Caco-2 (cell line): ENCODE measurements at regions not wholly inside any gene's neighbourhood (a gene's known extent, or its start where the extent isn't known, plus 50 kb on each side); places are given as distances from the start of the nearest gene placed in this dataset.

Experiments
- BruUV-seq: library from RNA; stranded (reverse); fragments of 400-500 nt; replicated peaks from 2 replicates; lab custom pipeline; 2021; lab: Mats Ljungman, UMichigan
- CTCF ChIA-PET: fragments of 300-600 bp; sonication (Branson Sonifier 250); formaldehyde crosslinking; loops from one replicate; lab custom pipeline; 2022; ENCODE audit warnings: antibody characterized with exemption; lab: Charles Lee
- POLR2A ChIA-PET: fragments of 300-600 bp; sonication (Branson Sonifier 250); formaldehyde crosslinking; loops from one replicate; lab custom pipeline; 2022; ENCODE audit warnings: antibody characterized with exemption; lab: Charles Lee
- DNase-seq, 2 experiments: peaks; one replicate each; pipeline versions ENCODE4 v3.0.0 to v3.0.0-alpha.2; 2020 to 2022
- H3K27me3 ChIP-seq: replicated peaks from 2 replicates; pipeline ENCODE4 v1.6.0; 2011; ENCODE audit warnings: low read length; ENCODE audit not compliant: control insufficient read depth, insufficient read depth
- H3K36me3 ChIP-seq: 2 replicates; pipeline ENCODE4 v1.5.1; 2011; ENCODE audit warnings: low read length; ENCODE audit not compliant: control insufficient read depth, insufficient read depth
- H3K4me1 ChIP-seq: fragments of 250-450 bp; sonication (Bioruptor Pico); 2 replicates; pipeline ENCODE4 v1.5.1; 2020; ENCODE audit warnings: mild to moderate bottlenecking
- H3K4me3 ChIP-seq: 2 replicates; pipeline ENCODE4 v1.5.1; 2011; ENCODE audit warnings: low read depth, mild to moderate bottlenecking, control low read depth, low read length
- H3K9me3 ChIP-seq: fragments of 250-450 bp; sonication (Bioruptor Pico); 2 replicates; pipeline ENCODE4 v1.5.1; 2020; ENCODE audit warnings: mild to moderate bottlenecking, moderate library complexity
- H3K27ac Mint-ChIP-seq: one replicate; pipeline ENCODE4 v1.8.0; 2022; ENCODE audit warnings: mixed read lengths; ENCODE audit not compliant: unreplicated experiment
- H3K27me3 Mint-ChIP-seq: one replicate; pipeline ENCODE4 v1.8.0; 2022; ENCODE audit warnings: mixed read lengths; ENCODE audit not compliant: insufficient read depth, unreplicated experiment
- H3K36me3 Mint-ChIP-seq: one replicate; pipeline ENCODE4 v1.8.0; 2022; ENCODE audit warnings: mild to moderate bottlenecking, mixed read lengths; ENCODE audit not compliant: insufficient read depth, unreplicated experiment
- H3K4me1 Mint-ChIP-seq: one replicate; pipeline ENCODE4 v1.8.0; 2022; ENCODE audit warnings: low read depth, mixed read lengths; ENCODE audit not compliant: unreplicated experiment
- H3K4me3 Mint-ChIP-seq: one replicate; pipeline ENCODE4 v1.8.0; 2022; ENCODE audit warnings: mild to moderate bottlenecking, moderate library complexity, mixed read lengths; ENCODE audit not compliant: unreplicated experiment
- H3K9me3 Mint-ChIP-seq: one replicate; pipeline ENCODE4 v1.8.0; 2022; ENCODE audit warnings: mixed read lengths; ENCODE audit not compliant: unreplicated experiment
- CTCF ChIP-seq, 2 experiments: fragments of 200-600 bp in 1 of 2; IDR thresholded peaks; 1 replicate in 1 of 2; 2 replicates in 1 of 2; pipeline versions ENCODE4 v1.5.1 to v1.8.0; 2011 to 2022; ENCODE audit warnings: antibody characterized with exemption in 1 of 2, control low read depth in 1 of 2, inconsistent platforms in 1 of 2, low read depth in 1 of 2, low read length in 1 of 2, mild to moderate bottlenecking in 1 of 2, moderate library complexity in 1 of 2; ENCODE audit not compliant: insufficient read depth in 1 of 2, severe bottlenecking in 1 of 2, unreplicated experiment in 1 of 2
- intact Hi-C: fragments of 100-400 bp; cut with micrococcal nuclease; formaldehyde crosslinking; loops from one replicate; pipeline ENCODE4 v1.10.0; 2022; ENCODE audit not compliant: unreplicated experiment

- Mint-ChIP-seq H3K36me3 (no peaks in the 10 kb centered on the region), H3K9me3 (no peaks in the 10 kb centered on the region), H3K4me1 (no peaks in the 10 kb centered on the region), H3K27ac (no peak overlapping the region), H3K4me3 (no peak overlapping the region), H3K27me3 (peaks cover 3% of the 10 kb centered on the region)
- POLR2A ChIA-PET, result no interaction called here
- H3K27me3 ChIP-seq, result no peaks in the 10 kb centered on the region
- no peaks in the 10 kb centered on the region for H3K4me1 ChIP-seq
- no peak for TF ChIP-seq CTCF (IDR thresholded peaks at IDR 0.05; ENCODE audit: insufficient read depth in 1 of 2, low read depth in 1 of 2, low read length in 1 of 2, severe bottlenecking in 1 of 2, unreplicated experiment in 1 of 2)
- CTCF ChIA-PET, result no interaction called here
- intact Hi-C loops, result loop anchor here (10.0 kb wide), 1 partner anchor 419 kb away; no protein-coding TSS in a partner anchor
- no peaks in the 10 kb centered on the region for H3K9me3 ChIP-seq
- no peaks in the 10 kb centered on the region for H3K36me3 ChIP-seq
- no peak for DNase-seq
- BruUV-seq, result no TSS peak
- H3K4me3 ChIP-seq, result no peak overlapping the region
Measured at GRCh38 chr6:114523508-114523907, 180.7 kb upstream of the HS3ST5 start.

- no peak for DNase-seq
- Histone ChIP-seq H3K27me3 (no peaks in the 10 kb centered on the region), H3K36me3 (no peaks in the 10 kb centered on the region), H3K4me3 (no peak overlapping the region), H3K4me1 (no peaks in the 10 kb centered on the region), H3K9me3 (no peaks in the 10 kb centered on the region)
- TF ChIP-seq CTCF (IDR thresholded peaks at IDR 0.05; ENCODE audit: insufficient read depth in 1 of 2, low read depth in 1 of 2, low read length in 1 of 2, severe bottlenecking in 1 of 2, unreplicated experiment in 1 of 2), result no peak
- Mint-ChIP-seq H3K27ac (no peak overlapping the region), H3K4me3 (no peak overlapping the region), H3K4me1 (no peaks in the 10 kb centered on the region), H3K27me3 (peaks cover 3% of the 10 kb centered on the region), H3K36me3 (no peaks in the 10 kb centered on the region), H3K9me3 (peaks cover 9% of the 10 kb centered on the region)
- CTCF ChIA-PET, result no interaction called here
- intact Hi-C loops, result loop anchor here (10.0 kb wide), 1 partner anchor 417 kb away; no protein-coding TSS in a partner anchor
- POLR2A ChIA-PET, result no interaction called here
- no TSS peak for BruUV-seq
Measured at GRCh38 chr6:114521926-114522325, 179.1 kb upstream of the HS3ST5 start.

- peaks cover 9% of the 10 kb centered on the region for H3K9me3 Mint-ChIP-seq
- intact Hi-C loops, result loop anchor here (10.0 kb wide), 1 partner anchor 416 kb away; no protein-coding TSS in a partner anchor
- H3K9me3 ChIP-seq, result no peaks in the 10 kb centered on the region
- H3K27ac Mint-ChIP-seq, result no peak overlapping the region
- H3K4me3 Mint-ChIP-seq, result no peak overlapping the region
- H3K27me3 ChIP-seq, result no peaks in the 10 kb centered on the region
- TF ChIP-seq CTCF (IDR thresholded peaks at IDR 0.05; ENCODE audit: insufficient read depth in 1 of 2, low read depth in 1 of 2, low read length in 1 of 2, severe bottlenecking in 1 of 2, unreplicated experiment in 1 of 2), result no peak
- no peaks in the 10 kb centered on the region for H3K4me1 ChIP-seq
- H3K36me3 Mint-ChIP-seq, result no peaks in the 10 kb centered on the region
- POLR2A ChIA-PET, result no interaction called here
- no peaks in the 10 kb centered on the region for H3K4me1 Mint-ChIP-seq
- H3K4me3 ChIP-seq, result no peak overlapping the region
- H3K27me3 Mint-ChIP-seq, result peaks cover 3% of the 10 kb centered on the region
- CTCF ChIA-PET, result no interaction called here
- BruUV-seq, result no TSS peak
- DNase-seq, result no peak
- no peaks in the 10 kb centered on the region for H3K36me3 ChIP-seq
Measured at GRCh38 chr6:114520976-114521375, 178.2 kb upstream of the HS3ST5 start.
